CD8-positive, alpha-beta memory T cell (primary cell): ENCODE measurements at regions not wholly inside any gene's neighbourhood (a gene's known extent, or its start where the extent isn't known, plus 50 kb on each side); places are given as distances from the start of the nearest gene placed in this dataset.

Experiments
- CTCF ChIA-PET: fragments of 350-600 bp; sonication (Branson Sonifier 250); formaldehyde crosslinking; loops from one replicate; lab custom pipeline; 2021; ENCODE audit warnings: antibody characterized with exemption; lab: Charles Lee
- POLR2A ChIA-PET: fragments of 350-600 bp; sonication (Branson Sonifier 250); formaldehyde crosslinking; loops from one replicate; lab custom pipeline; 2021; ENCODE audit warnings: antibody characterized with exemption; lab: Charles Lee
- DNase-seq, 5 donors: peaks; one replicate each; pipeline versions ENCODE4 v3.0.0 to v3.0.0-alpha.2; 2020 to 2022; ENCODE audit warnings: mixed read lengths in 1 of 5
- H3K27ac ChIP-seq: one replicate; pipeline ENCODE4 v1.7.0; 2013; ENCODE audit warnings: low read depth, mild to moderate bottlenecking, low read length, moderate library complexity
- H3K27me3 ChIP-seq: 2 replicates; pipeline ENCODE4 v1.7.0; 2013; ENCODE audit warnings: low read length, mild to moderate bottlenecking; ENCODE audit not compliant: insufficient read depth, poor library complexity, severe bottlenecking
- H3K36me3 ChIP-seq: 2 replicates; pipeline ENCODE4 v1.7.0; 2013; ENCODE audit warnings: mild to moderate bottlenecking, low read length, moderate library complexity; ENCODE audit not compliant: insufficient read depth
- H3K4me1 ChIP-seq: 2 replicates; pipeline ENCODE4 v1.7.0; 2013; ENCODE audit warnings: mild to moderate bottlenecking, low read length, moderate library complexity; ENCODE audit not compliant: insufficient read depth
- H3K4me3 ChIP-seq: 2 replicates; pipeline ENCODE4 v1.7.0; 2013; ENCODE audit warnings: mild to moderate bottlenecking, low read length
- H3K9me3 ChIP-seq: 2 replicates; pipeline ENCODE4 v1.7.0; 2013; ENCODE audit warnings: mild to moderate bottlenecking, low read length
- H3K27ac Mint-ChIP-seq, 8 donors: one replicate each; pipeline ENCODE4 v1.8.0; 2020 to 2021; ENCODE audit warnings: mixed read lengths in 8 of 8, mild to moderate bottlenecking in 6 of 8, inconsistent platforms in 3 of 8, moderate library complexity in 3 of 8
- H3K27me3 Mint-ChIP-seq, 2 donors: one replicate each; pipeline ENCODE4 v1.8.0; 2020 to 2021; ENCODE audit warnings: mixed read lengths in 2 of 2, mild to moderate bottlenecking in 1 of 2, moderate library complexity in 1 of 2
- H3K36me3 Mint-ChIP-seq, 3 donors: one replicate each; pipeline ENCODE4 v1.8.0; 2020 to 2021; ENCODE audit warnings: mixed read lengths in 3 of 3, inconsistent platforms in 1 of 3, mild to moderate bottlenecking in 1 of 3
- H3K4me1 Mint-ChIP-seq, 3 donors: one replicate each; pipeline ENCODE4 v1.8.0; 2020 to 2021; ENCODE audit warnings: mixed read lengths in 3 of 3, inconsistent platforms in 1 of 3, mild to moderate bottlenecking in 1 of 3
- H3K4me3 Mint-ChIP-seq, 7 donors: one replicate each; pipeline ENCODE4 v1.8.0; 2020 to 2021; ENCODE audit warnings: mixed read lengths in 7 of 7, mild to moderate bottlenecking in 6 of 7, moderate library complexity in 4 of 7, inconsistent platforms in 2 of 7
- H3K9me3 Mint-ChIP-seq, 5 donors: one replicate each; pipeline ENCODE4 v1.8.0; 2020 to 2022; ENCODE audit warnings: mixed read lengths in 5 of 5, mild to moderate bottlenecking in 3 of 5, moderate library complexity in 2 of 5, inconsistent platforms in 1 of 5

DNA sequence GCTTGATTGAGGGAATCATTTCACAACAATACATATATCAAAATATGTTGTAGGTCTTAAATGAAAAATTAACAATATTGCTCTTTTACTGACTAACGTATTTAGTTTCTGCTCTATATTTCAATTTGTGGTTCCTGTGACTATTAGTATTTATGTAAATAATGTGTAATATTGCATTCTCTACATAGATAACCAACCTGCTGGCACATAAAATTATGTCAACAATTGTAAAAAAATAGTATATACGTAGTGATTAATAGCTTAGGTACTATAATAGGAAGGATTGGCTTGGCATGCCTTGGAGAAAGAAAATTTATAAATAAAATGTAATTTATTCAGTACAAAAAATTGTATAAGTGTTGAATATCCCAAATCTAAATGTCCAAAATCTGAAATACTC is 1336.1 kb downstream of the PCDH9 start:
- Histone ChIP-seq H3K9me3 (no peaks in the 10 kb centered on the region), H3K27ac (no peak overlapping the region), H3K4me1 (no peaks in the 10 kb centered on the region), H3K36me3 (no peaks in the 10 kb centered on the region), H3K27me3 (no peaks in the 10 kb centered on the region), H3K4me3 (no peak overlapping the region)
- H3K9me3 Mint-ChIP-seq: peaks cover 0 to 30% (median 1%) of the 10 kb centered on the region in 5 donors
- POLR2A ChIA-PET: no interaction called here
- no peak overlapping the region for H3K4me3 Mint-ChIP-seq
- CTCF ChIA-PET: no interaction called here
- H3K36me3 Mint-ChIP-seq: no peaks in the 10 kb centered on the region
- H3K27ac Mint-ChIP-seq: no peak overlapping the region
- DNase-seq: no peak
- no peaks in the 10 kb centered on the region for H3K4me1 Mint-ChIP-seq
- H3K27me3 Mint-ChIP-seq: no peaks in the 10 kb centered on the region

DNA sequence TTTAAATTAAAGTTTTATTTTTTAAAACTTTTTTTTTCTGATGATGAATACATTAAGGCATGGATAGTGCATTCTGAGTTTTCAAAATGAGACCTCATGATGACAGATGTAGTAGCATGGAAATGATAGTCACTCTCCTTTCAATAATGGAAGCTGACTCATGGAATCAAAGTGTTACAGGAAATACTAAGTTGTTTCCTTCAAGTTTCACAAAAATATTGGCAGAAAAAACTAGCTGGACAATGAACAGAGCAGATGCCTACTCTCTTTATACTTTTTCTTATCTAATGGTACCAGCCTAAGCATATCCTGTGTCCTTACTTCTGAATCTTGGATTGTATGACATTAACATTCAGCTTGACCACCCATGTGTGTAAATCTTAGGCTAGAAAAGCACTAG is 1337.3 kb downstream of the PCDH9 start:
- POLR2A ChIA-PET: no interaction called here
- Mint-ChIP-seq H3K9me3 (peaks cover 0 to 32% (median 4%) of the 10 kb centered on the region in 5 donors), H3K4me3 (no peak overlapping the region)

DNA sequence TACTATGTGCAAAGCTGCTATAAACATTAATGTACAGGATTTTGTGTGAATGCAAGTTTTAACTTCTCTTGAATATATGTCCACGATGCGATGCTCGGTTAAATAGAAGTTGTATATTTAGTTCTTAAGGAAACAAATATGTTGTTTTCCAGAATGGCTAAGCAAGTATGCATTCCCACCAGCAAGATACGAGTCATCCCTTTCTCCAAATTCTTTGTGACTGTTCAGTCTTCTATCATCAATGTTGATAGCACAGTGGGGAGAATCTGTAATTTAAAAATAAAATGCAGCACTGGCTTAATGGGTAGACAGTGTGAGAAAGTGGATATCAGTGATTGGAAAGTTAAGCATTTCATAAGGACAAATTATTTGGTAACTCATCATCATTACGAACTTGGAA is 1340.8 kb downstream of the PCDH9 start:
- Mint-ChIP-seq H3K27me3 (no peaks in the 10 kb centered on the region), H3K9me3 (peaks cover 0 to 26% (median 4%) of the 10 kb centered on the region in 5 donors), H3K36me3 (no peaks in the 10 kb centered on the region), H3K4me1 (no peaks in the 10 kb centered on the region), H3K27ac (no peak overlapping the region), H3K4me3 (no peak overlapping the region)
- ChIA-PET CTCF (no interaction called here), POLR2A (no interaction called here)
- Histone ChIP-seq H3K36me3 (no peaks in the 10 kb centered on the region), H3K27ac (no peak overlapping the region), H3K27me3 (no peaks in the 10 kb centered on the region), H3K4me1 (no peaks in the 10 kb centered on the region), H3K9me3 (no peaks in the 10 kb centered on the region), H3K4me3 (no peak overlapping the region)
- no peak for DNase-seq

More for the DNA sequence above, 1337.3 kb downstream of the PCDH9 start:
- H3K27me3 ChIP-seq: no peaks in the 10 kb centered on the region
- no peaks in the 10 kb centered on the region for H3K27me3 Mint-ChIP-seq
- H3K27ac Mint-ChIP-seq: no peak overlapping the region
- H3K9me3 ChIP-seq: no peaks in the 10 kb centered on the region
- H3K36me3 Mint-ChIP-seq: no peaks in the 10 kb centered on the region
- CTCF ChIA-PET: no interaction called here
- no peak for DNase-seq
- H3K4me3 ChIP-seq: no peak overlapping the region
- no peaks in the 10 kb centered on the region for H3K4me1 Mint-ChIP-seq
- no peaks in the 10 kb centered on the region for H3K36me3 ChIP-seq
- H3K4me1 ChIP-seq: no peaks in the 10 kb centered on the region
- H3K27ac ChIP-seq: no peak overlapping the region

DNA sequence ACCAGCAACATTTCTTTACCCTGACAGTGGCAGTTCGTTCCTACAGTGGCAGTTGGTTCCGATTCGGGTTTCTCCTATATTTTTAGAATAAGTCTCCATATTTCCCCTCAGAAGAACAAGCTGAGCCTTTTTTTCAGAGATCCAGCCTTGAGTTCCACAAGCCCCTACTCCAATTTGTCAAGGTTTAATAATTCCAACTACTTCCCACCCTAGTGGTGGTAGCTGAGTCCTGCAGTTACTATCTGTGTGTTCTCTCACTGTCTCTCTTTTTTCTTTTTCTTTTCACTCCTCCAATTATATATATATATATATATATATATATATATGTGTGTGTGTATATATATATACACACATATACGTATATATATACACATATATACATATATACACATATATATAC is 1347.3 kb downstream of the PCDH9 start:
- no peak overlapping the region for H3K27ac ChIP-seq
- Mint-ChIP-seq H3K27ac (no peak overlapping the region), H3K4me3 (no peak overlapping the region), H3K4me1 (no peaks in the 10 kb centered on the region), H3K9me3 (peaks cover under 1 to 20% (median 13%) of the 10 kb centered on the region in 5 donors), H3K36me3 (no peaks in the 10 kb centered on the region), H3K27me3 (no peaks in the 10 kb centered on the region)
- no peaks in the 10 kb centered on the region for H3K4me1 ChIP-seq
- ChIA-PET CTCF (no interaction called here), POLR2A (no interaction called here)
- no peaks in the 10 kb centered on the region for H3K9me3 ChIP-seq
- no peak overlapping the region for H3K4me3 ChIP-seq
- no peaks in the 10 kb centered on the region for H3K27me3 ChIP-seq
- DNase-seq: no peak
- no peaks in the 10 kb centered on the region for H3K36me3 ChIP-seq

DNA sequence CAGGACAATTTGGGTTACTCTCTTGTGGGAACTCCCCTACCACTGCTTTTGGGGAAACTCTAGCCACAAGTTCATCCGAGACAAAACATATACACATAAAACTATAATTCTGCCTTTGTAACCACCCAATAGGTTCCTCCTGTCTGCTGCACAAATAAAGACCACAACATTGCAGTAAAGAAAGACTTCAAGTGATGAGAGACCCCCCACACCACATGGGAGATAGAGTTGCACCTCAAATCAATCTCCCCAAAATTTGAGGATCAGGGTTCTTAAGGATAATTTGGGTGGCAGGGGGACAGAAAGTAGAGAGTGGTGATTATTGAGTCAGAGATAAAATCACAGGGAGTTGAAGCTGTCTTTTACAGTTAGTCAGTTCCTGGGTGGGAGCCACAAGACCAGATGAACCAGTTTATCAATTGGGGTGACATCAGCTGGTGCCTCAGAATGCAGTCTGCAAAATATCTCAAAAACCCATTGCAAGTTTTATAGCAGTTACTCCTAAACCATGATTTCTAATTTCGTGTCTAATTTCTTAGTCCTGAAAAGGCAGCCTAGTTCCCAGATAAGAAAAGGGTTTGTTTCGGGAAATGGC is 1348.5 kb downstream of the PCDH9 start:
- Histone ChIP-seq H3K36me3 (no peaks in the 10 kb centered on the region), H3K27me3 (no peaks in the 10 kb centered on the region), H3K4me3 (no peak overlapping the region), H3K4me1 (no peaks in the 10 kb centered on the region), H3K9me3 (no peaks in the 10 kb centered on the region), H3K27ac (no peak overlapping the region)
- no peak overlapping the region for H3K27ac Mint-ChIP-seq
- H3K9me3 Mint-ChIP-seq: peaks cover 3 to 20% (median 15%) of the 10 kb centered on the region in 5 donors
- CTCF ChIA-PET: no interaction called here
- DNase-seq: no peak
- H3K27me3 Mint-ChIP-seq: no peaks in the 10 kb centered on the region
- no peaks in the 10 kb centered on the region for H3K4me1 Mint-ChIP-seq
- H3K4me3 Mint-ChIP-seq: no peak overlapping the region
- POLR2A ChIA-PET: no interaction called here
- no peaks in the 10 kb centered on the region for H3K36me3 Mint-ChIP-seq

DNA sequence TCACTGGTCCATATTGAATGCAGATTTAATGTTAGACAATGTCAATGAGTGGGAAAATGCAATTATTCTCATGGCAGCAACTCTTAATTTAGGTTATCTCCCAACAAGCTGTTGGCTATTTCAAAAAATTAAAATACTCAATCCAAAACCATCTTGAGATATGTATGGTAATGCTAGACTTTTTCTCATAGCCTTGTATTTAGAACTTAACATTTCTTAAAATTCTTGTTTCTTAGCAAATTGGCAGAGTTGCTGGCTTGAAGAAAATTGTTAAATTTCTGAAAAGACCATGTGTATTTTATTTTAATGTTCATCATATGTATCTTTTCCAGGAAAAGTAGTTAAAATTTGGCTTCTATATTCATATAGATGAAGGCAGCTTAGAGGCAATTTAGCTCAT is 1355.1 kb downstream of the PCDH9 start:
- H3K36me3 ChIP-seq: no peaks in the 10 kb centered on the region
- H3K4me3 ChIP-seq: no peak overlapping the region
- Mint-ChIP-seq H3K4me1 (no peaks in the 10 kb centered on the region), H3K27ac (no peak overlapping the region), H3K4me3 (no peak overlapping the region), H3K27me3 (no peaks in the 10 kb centered on the region), H3K9me3 (peaks cover 0 to 21% (median 7%) of the 10 kb centered on the region in 5 donors), H3K36me3 (no peaks in the 10 kb centered on the region)
- H3K9me3 ChIP-seq: no peaks in the 10 kb centered on the region
- H3K27ac ChIP-seq: no peak overlapping the region
- no peaks in the 10 kb centered on the region for H3K27me3 ChIP-seq
- ChIA-PET CTCF (no interaction called here), POLR2A (no interaction called here)
- no peaks in the 10 kb centered on the region for H3K4me1 ChIP-seq
- DNase-seq: no peak

DNA sequence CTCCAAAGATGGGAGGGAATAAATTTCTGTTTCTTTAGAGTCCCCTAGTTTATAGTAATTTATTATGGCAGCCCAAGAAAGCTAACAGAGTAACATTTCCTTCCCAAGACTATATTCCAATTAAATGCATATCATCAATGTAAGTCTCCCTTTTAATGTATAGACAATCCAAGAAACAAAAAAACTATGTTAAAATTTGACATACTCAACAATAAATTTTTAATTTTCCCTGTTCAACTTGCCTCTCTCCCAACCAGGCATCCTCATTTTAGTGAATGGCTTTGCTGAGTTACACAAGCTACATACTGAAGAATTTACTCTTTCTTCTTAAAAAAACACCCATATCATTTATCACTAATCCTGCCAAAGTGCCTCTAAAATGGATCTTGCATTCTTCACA is 1357.7 kb downstream of the PCDH9 start:
- no peak overlapping the region for H3K4me3 Mint-ChIP-seq
- H3K27me3 Mint-ChIP-seq: no peaks in the 10 kb centered on the region

DNA sequence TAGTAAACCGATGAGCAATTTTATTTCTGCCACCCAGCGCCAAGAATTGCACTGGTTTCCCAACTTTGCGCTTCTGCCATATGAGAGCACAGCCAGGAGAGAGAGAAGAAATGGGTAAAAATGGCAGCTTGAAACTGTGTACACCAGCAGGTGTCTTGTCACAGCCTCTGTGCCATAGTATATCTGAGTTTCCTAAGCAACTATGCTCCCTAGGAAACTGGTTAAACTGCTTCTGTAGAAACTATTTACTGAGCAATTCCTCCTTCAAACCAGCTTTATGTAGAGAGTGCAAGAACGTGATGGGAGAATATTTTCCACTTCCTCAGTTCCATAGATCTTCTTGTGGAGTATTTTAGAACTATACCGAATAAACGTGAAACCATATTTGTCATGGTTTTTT is 1361.3 kb downstream of the PCDH9 start:
- H3K4me3 Mint-ChIP-seq: no peak overlapping the region
- H3K4me1 ChIP-seq: no peaks in the 10 kb centered on the region
- no peaks in the 10 kb centered on the region for H3K27me3 Mint-ChIP-seq
- no peaks in the 10 kb centered on the region for H3K36me3 ChIP-seq
- H3K27me3 ChIP-seq: no peaks in the 10 kb centered on the region
- no peaks in the 10 kb centered on the region for H3K9me3 ChIP-seq
- CTCF ChIA-PET: no interaction called here
- H3K27ac Mint-ChIP-seq: no peak overlapping the region
- H3K9me3 Mint-ChIP-seq: peaks cover 2 to 24% (median 12%) of the 10 kb centered on the region in 5 donors
- no peak for DNase-seq
- no peak overlapping the region for H3K27ac ChIP-seq
- H3K4me3 ChIP-seq: no peak overlapping the region
- POLR2A ChIA-PET: no interaction called here
- no peaks in the 10 kb centered on the region for H3K36me3 Mint-ChIP-seq
- H3K4me1 Mint-ChIP-seq: no peaks in the 10 kb centered on the region

More for the DNA sequence above, 1357.7 kb downstream of the PCDH9 start:
- DNase-seq: no peak
- H3K4me1 ChIP-seq: no peaks in the 10 kb centered on the region
- no peak overlapping the region for H3K4me3 ChIP-seq
- Mint-ChIP-seq H3K4me1 (no peaks in the 10 kb centered on the region), H3K9me3 (peaks cover under 1 to 23% (median 3%) of the 10 kb centered on the region in 5 donors), H3K27ac (no peak overlapping the region), H3K36me3 (no peaks in the 10 kb centered on the region)
- ChIA-PET CTCF (no interaction called here), POLR2A (no interaction called here)
- no peaks in the 10 kb centered on the region for H3K36me3 ChIP-seq
- H3K27ac ChIP-seq: no peak overlapping the region
- H3K9me3 ChIP-seq: no peaks in the 10 kb centered on the region
- H3K27me3 ChIP-seq: no peaks in the 10 kb centered on the region
